MM.1S (cell line): ENCODE measurements at regions not wholly inside any gene's neighbourhood (a gene's known extent, or its start where the extent isn't known, plus 50 kb on each side); places are given as distances from the start of the nearest gene placed in this dataset.

Experiments used
- EZH2 ChIP-seq: fragments of 300-600 bp; sonication (generic); optimal IDR thresholded peaks from 2 replicates; pipeline ENCODE3; 2017; ENCODE audit warnings: low read depth, mild to moderate bottlenecking, antibody characterized with exemption, low read length, mixed read lengths
- TF ChIP-seq, protein P1 (sequence below): fragments of 300-600 bp; sonication (generic); IDR thresholded peaks from 2 replicates; pipeline ENCODE4 v1.5.1; 2016; ENCODE audit warnings: antibody characterized with exemption, low read length, mixed read lengths

GRCh38 chr20:39533858-39534257 lies 571.7 kb downstream of the DHX35 start:
- TF ChIP-seq EZH2: no peak
- TF ChIP-seq, protein P1, sequence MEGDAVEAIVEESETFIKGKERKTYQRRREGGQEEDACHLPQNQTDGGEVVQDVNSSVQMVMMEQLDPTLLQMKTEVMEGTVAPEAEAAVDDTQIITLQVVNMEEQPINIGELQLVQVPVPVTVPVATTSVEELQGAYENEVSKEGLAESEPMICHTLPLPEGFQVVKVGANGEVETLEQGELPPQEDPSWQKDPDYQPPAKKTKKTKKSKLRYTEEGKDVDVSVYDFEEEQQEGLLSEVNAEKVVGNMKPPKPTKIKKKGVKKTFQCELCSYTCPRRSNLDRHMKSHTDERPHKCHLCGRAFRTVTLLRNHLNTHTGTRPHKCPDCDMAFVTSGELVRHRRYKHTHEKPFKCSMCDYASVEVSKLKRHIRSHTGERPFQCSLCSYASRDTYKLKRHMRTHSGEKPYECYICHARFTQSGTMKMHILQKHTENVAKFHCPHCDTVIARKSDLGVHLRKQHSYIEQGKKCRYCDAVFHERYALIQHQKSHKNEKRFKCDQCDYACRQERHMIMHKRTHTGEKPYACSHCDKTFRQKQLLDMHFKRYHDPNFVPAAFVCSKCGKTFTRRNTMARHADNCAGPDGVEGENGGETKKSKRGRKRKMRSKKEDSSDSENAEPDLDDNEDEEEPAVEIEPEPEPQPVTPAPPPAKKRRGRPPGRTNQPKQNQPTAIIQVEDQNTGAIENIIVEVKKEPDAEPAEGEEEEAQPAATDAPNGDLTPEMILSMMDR: no peak
